Ammon's horn (tissue), 1 donor: ENCODE measurements at regions not wholly inside any gene's neighbourhood (a gene's known extent, or its start where the extent isn't known, plus 50 kb on each side); places are given as distances from the start of the nearest gene placed in this dataset.
"Not testable (repeated sequence)": the region's sequence is repeated elsewhere in the genome, so short reads cannot be mapped to it uniquely, and the experiment has no call there.

ENCODE experiments used
- DNase-seq: peaks from one replicate; pipeline ENCODE4 v3.0.0-alpha.2; 2016; ENCODE audit warnings: low spot score

DNA sequence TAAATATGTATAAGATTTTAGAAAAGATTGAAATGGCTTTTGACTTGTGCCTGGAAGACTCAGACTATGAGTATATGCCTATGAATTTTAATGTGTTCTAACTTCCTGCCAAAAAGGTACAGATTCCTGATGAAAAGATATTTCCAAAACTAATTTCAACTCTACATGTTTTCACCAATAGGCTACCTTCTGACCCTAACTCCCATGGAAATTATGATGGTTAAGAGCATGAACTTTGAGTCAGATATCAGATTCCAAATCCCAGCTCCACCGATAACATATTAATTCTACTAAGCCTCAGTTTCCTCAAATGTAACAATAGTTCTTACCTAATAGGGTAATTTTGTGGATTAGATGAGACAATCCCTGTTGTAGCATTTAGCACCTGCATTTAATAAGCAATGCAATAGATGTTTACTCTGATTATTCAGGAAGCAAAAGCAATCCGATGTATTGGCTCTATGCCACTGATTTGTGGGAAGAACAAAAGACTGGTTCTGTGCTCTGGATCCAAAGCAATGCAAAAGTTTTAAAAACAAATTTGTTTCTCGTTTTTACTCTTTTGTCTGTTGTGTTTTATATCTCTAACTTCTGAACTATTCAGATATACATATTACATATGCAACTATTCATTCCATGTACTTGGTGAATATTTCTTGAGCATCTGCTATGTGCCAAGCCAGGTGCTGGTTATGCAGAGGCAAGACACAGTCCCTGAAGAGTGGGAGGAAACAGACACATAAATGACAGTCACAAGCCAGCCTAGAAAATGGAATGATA, 115.4 kb downstream of the GATA6 start:
- no peak for DNase-seq

DNA sequence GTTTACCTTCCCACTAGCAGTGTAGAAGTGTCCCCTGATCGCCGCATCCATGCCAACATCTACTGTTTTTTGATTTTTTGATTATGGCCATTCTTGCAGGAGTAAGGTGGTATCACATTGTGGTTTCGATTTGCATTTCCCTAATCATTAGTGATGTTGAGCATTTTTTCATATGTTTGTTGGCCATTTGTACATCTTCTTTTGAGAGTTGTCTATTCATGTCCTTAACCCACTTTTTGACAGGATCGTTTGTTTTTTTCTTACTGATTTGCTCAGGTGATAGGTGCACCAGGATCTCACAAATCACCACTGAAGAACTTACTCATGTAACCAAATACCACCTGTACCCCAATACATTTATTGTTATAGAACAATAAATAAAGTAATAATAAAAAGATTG, 114.5 kb downstream of the GATA6 start:
- not testable (repeated sequence) for DNase-seq

- no peak for DNase-seq
Measured at GRCh38 chr18:22283397-22283796, 114.0 kb downstream of the GATA6 start.

GRCh38 chr18:22283116-22283395, 113.7 kb downstream of the GATA6 start:
- no peak for DNase-seq

- no peak for DNase-seq
Measured at GRCh38 chr18:22282311-22283115, 113.1 kb downstream of the GATA6 start.

- no peak for DNase-seq
Measured at GRCh38 chr18:22280453-22280750, 111.0 kb downstream of the GATA6 start.

DNA sequence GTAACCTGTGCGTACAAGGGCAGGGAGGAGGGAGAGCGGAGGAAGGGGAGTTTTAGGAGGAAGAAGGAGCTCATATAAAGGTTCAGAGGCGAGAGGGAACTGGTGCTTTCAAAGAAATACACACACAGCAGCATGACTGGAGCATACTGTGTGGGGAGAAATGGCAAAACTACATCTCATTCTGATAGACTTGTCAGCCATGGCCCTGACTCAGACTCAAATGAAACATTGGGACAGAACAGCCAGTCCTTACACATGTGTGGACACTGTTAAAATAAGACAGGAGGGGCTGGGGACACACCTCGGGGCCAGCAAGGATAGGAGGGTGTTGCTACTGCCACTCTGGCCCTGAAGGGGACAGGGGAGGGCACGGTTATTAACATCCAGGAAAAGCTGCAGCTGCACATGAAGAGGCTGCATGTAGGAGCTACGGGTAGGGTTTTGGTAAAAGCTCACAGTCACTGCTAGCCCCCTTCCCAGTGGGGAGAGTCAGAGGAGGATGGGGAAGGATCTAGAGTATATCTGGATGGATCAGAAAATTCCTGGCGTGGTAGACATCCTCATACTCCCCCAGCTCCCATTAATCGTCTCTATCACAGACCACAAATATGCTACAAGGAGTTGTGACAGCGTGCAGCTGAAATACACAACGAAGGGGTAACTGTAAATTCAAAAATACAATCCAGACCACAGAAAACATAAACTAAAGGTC, 110.5 kb downstream of the GATA6 start:
- DNase-seq: no peak

- DNase-seq: no peak
Measured at GRCh38 chr18:22278798-22279197, 109.4 kb downstream of the GATA6 start.

- no peak for DNase-seq
Measured at GRCh38 chr18:22277758-22278157, 108.4 kb downstream of the GATA6 start.

GRCh38 chr18:22276334-22276713, 106.9 kb downstream of the GATA6 start:
- no peak for DNase-seq

GRCh38 chr18:22275706-22276333, 106.4 kb downstream of the GATA6 start:
- no peak for DNase-seq

DNA sequence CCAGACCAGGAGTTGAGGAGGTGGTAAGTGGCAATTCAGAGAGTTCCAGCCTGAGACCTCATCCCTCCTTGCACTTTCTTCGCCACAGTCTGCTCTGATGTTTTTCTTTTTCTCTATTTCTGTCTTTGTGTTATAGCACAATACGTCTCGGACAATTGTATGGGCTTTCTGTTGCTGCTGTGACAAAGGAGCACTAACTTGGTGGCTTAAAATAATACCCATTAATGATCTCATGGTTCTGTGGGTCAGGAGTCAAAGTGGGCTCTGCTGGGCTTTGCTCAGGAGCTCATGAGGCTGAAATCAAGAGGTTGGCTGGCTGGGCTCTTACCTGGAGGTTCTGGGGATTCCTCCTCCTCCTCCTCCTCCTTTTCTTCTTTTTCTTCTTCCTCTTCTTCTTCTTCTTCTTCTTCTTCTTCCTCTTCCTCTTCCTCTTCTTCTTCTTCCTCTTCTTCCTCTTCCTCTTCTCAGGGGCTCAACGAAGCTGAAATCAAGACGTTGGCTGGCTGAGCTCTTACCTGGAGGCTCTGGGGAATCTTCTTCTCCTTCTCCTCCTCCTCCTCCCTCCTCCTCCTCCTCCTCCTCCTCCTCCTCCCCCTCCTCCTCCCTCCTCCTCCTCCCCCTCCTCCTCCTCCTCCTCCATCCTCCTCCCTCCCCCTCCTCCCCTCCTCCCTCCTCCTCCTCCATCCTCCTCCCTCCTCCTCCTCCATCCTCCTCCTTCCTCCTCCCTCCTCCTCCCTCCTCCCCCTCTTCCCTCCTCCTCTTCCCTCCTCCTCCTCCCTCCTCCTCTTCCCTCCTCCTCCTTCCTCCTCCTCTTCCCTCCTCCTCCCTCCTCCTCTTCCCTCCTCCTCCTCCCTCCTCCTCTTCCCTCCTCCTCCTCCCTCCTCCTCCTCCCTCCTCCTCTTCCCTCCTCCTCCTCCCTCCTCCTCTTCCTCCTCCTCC, 104.0 kb downstream of the GATA6 start:
- no peak for DNase-seq

DNA sequence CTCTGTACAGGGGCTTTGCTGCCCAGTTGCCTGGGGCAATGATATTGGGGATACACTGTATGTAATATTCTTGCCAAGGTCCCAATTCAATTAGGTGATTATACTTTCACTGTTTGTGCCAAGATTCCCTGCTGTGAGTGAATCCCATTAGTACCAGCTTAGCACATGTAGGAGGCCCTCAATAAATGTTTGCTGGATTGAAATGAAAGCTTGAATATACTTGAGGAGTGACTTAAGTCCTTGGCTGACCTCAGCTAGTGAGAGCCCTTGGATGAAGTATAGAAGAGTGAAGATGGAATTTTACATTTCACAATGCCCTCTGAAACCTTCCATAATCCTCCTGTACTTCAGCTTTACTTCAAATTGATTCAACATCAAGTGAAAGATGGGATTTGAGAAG, 102.9 kb downstream of the GATA6 start:
- DNase-seq: no peak

DNA sequence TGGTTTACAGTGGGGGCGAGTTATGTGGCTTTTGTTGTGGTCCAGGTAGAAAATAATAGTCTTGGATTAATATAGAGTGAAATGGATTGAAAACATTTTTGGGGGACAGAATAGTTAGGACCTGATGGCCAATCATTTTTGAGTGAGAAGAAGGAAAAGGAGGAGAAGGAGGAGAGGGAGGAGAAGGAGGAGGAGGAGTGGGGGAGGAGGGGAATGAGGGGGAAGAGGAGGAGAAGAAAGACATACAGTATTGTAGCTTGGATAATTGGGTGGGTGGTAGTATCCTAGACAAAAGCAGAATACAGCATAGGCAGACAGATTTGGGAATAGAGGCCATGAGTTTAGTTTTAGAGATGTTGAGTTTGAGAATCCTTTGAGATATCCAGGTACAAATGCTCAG, 101.6 kb downstream of the GATA6 start:
- DNase-seq: no peak

- no peak for DNase-seq
Measured at GRCh38 chr18:22268641-22269128, 99.3 kb downstream of the GATA6 start.

DNA sequence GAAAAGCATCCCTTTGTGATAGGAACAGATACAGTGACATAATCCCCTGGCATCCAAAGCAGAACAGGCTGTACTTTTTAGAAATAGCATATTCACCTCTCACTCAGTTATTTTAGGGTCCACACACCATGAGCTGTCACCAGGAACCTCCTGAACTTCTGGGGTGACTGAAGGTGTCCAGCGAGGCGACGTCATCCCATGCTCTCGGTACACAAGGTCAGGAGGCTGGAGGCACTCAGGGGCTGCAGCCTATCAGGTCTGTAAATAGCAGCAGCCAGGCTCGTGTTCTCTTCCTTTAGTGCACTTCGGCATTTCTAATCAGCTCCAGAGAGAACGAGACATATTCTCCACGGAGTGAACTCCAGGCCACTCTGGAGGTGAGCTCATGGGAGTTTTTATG, 98.3 kb downstream of the GATA6 start:
- no peak for DNase-seq

- no peak for DNase-seq
Measured at GRCh38 chr18:22267225-22267624, 97.8 kb downstream of the GATA6 start.

GRCh38 chr18:22265838-22266237, 96.4 kb downstream of the GATA6 start:
- no peak for DNase-seq

DNA sequence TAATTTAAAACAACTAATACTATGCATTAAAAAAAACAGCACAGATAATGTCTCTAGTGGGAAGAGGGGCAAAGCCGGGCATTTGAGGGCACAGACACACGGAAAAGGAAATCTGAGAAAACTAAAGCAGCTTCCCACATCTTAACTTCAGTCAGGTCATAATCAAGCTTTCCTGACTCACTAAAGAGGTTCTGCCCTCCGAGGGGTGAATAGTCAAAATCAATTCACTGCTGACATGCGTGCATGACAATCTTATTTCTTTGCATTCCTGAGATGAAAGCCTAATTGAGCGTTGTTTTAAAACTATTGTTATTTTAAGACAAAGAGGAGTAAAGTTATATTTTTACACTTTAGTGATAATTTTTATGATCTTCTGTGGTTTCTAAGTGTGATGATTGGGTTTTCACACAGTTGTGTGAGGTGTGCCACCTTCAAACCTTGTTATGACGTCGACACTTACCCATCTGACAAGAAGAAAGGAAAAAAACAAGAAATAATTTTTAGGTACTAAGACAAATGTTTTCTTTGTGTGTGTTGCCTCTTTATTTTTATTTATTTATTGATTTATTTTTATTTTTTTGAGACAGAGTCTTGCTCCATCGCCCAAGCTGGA, 90.9 kb downstream of the GATA6 start:
- DNase-seq: no peak

- DNase-seq: no peak
Measured at GRCh38 chr18:22257022-22257543, 87.7 kb downstream of the GATA6 start.

- DNase-seq: no peak
Measured at GRCh38 chr18:22254088-22254487, 84.7 kb downstream of the GATA6 start.
